ENCODE measurements at regions not wholly inside any gene's neighbourhood (a gene's known extent, or its start where the extent isn't known, plus 50 kb on each side); places are given as distances from the start of the nearest gene placed in this dataset.

GRCh38 chr3:187912007-187912406 lies 166.7 kb upstream of the BCL6 start:
- Histone ChIP-seq H3K4me3 (no peak overlapping the region), H3K27me3 (no peaks in the 10 kb centered on the region), H3K9me3 (no peaks in the 10 kb centered on the region), H3K36me3 (no peaks in the 10 kb centered on the region), H3K27ac (no peak overlapping the region), H3K4me1 (peaks cover 0 to 26% (median 3%) of the 10 kb centered on the region in 9 donors)
- intact Hi-C loops (cut with DNase I) = loop anchor here in 2 of 10 donors (10.0 kb wide), 2 partner anchors 127 to 137 kb away; no protein-coding TSS in a partner anchor
- 44 to 49% methylated on average over 3 of the region's 3 CpGs for WGBS, 2 donors
- ATAC-seq = no peak
- TF ChIP-seq CTCF (IDR thresholded peaks at IDR 0.05) = no peak
- no peak for DNase-seq

- Histone ChIP-seq H3K36me3 (no peaks in the 10 kb centered on the region), H3K27ac (peak overlapping the region in 2 of 10 donors; percentile 62 to 67), H3K4me1 (peaks cover 0 to 40% (median 3%) of the 10 kb centered on the region in 9 donors), H3K4me3 (no peak overlapping the region), H3K27me3 (no peaks in the 10 kb centered on the region), H3K9me3 (no peaks in the 10 kb centered on the region)
- intact Hi-C loops (cut with DNase I) = loop anchor here in 2 of 10 donors (10.0 kb wide), 2 partner anchors 129 to 139 kb away; no protein-coding TSS in a partner anchor
- no peak for TF ChIP-seq CTCF (IDR thresholded peaks at IDR 0.05)
- ATAC-seq (peak in 1 of 8 donors; percentile 49), DNase-seq (no peak)
- WGBS, 2 donors = 87 to 90% methylated on average over 2 of the region's 2 CpGs
These were observed 168.4 kb upstream of the BCL6 start for GRCh38 chr3:187913617-187914033.

GRCh38 chr3:187914231-187914630 lies 169.0 kb upstream of the BCL6 start:
- H3K4me1 ChIP-seq = peaks cover 0 to 46% (median 3%) of the 10 kb centered on the region in 9 donors
- ATAC-seq = peak in 7 of 8 donors; percentile 18 to 85 (median 68)
- intact Hi-C loops (cut with DNase I) = loop anchor here in 2 of 10 donors (10.0 kb wide), 2 partner anchors 129 to 139 kb away; no protein-coding TSS in a partner anchor

GRCh38 chr3:187916072-187916471 lies 170.8 kb upstream of the BCL6 start:
- peaks cover 0 to 64% (median 3%) of the 10 kb centered on the region in 9 donors for H3K4me1 ChIP-seq
- H3K27me3 ChIP-seq = no peaks in the 10 kb centered on the region
- intact Hi-C loops (cut with DNase I) = loop anchor here in 2 of 10 donors (10.0 kb wide), 2 partner anchors 131 to 141 kb away; no protein-coding TSS in a partner anchor
- ATAC-seq (no peak), DNase-seq (no peak)
- H3K36me3 ChIP-seq = no peaks in the 10 kb centered on the region
- H3K9me3 ChIP-seq = no peaks in the 10 kb centered on the region
- no peak for TF ChIP-seq CTCF (IDR thresholded peaks at IDR 0.05)
- 36 to 42% methylated on average over 2 of the region's 2 CpGs for WGBS, 2 donors
- H3K27ac ChIP-seq = peak overlapping the region in 1 of 10 donors; percentile 15
- H3K4me3 ChIP-seq = no peak overlapping the region

More at GRCh38 chr3:187914231-187914630, 169.0 kb upstream of the BCL6 start:
- no peaks in the 10 kb centered on the region for H3K36me3 ChIP-seq
- H3K9me3 ChIP-seq = no peaks in the 10 kb centered on the region
- TF ChIP-seq CTCF (IDR thresholded peaks at IDR 0.05) = no peak
- 42 to 59% methylated on average over 7 of the region's 7 CpGs for WGBS, 2 donors
- H3K27me3 ChIP-seq = no peaks in the 10 kb centered on the region
- no peak overlapping the region for H3K4me3 ChIP-seq
- peak overlapping the region in 9 of 10 donors; percentile 27 to 67 (median 40) for H3K27ac ChIP-seq
- DNase-seq = no peak
